Islet precursor cell (in vitro differentiated cells): ENCODE measurements at regions not wholly inside any gene's neighbourhood (a gene's known extent, or its start where the extent isn't known, plus 50 kb on each side); places are given as distances from the start of the nearest gene placed in this dataset.
"Not testable (repeated sequence)": the region's sequence is repeated elsewhere in the genome, so short reads cannot be mapped to it uniquely, and the experiment has no call there.

Experiments used
- DNase-seq: peaks from one replicate; pipeline ENCODE4 v3.0.0-alpha.2; 2018

DNA sequence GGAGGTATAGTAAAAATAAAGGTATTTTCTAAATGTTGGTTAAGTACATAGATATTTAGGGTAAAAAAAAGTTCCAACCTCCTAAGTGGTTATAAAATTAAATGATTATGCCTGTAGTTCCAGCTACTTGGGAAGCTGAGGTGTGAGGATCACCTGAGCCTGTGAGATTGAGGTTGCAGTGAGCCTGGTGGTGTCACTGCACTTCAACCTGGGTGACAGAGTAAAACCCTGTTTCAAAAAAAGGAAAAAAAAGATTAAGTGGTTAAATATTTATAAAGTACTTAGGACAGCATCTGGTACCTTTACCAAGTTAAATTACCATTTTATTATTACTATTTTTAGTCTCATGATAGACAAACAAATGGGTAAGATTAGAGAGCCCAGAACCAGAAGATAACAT lies 1801.0 kb downstream of the C4orf33 start:
- no peak for DNase-seq

DNA sequence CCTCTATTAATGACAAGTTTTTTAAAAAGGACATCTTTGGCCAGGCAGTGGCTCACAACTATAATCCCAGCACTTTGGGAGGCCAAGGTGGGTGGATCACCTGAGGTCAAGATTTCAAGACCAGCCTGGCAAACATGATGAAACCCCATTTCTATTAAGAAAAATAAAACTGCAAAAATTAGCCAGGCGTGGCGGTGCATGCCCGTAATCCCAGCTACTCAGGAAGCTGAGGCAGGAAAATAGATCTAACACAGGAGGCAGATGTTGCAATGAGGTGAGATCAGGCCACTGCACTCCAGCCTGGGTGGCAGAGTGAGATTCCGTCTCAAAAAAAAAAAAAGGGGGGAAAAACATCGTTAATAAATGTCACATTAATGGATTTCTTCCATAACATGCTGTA lies 1805.4 kb downstream of the C4orf33 start:
- no peak for DNase-seq

DNA sequence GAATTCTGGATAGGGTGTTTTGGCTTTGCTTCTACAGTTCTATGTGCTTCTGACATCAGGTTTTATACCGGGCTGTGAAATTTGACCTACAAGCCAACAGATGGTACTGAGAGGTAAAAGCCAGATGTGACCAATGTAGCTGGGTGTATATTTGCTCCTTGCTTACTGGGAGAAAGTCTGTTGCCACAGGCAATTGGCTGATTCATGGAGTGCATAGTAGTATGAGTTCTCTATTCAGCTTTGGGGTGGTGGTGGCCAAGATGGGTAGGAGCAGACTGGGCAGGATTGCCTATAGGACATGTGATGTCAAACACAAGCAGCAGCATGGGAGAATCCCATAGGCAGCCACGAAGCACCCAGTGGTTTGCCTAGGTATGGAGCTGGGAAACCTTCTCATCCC lies 1827.0 kb downstream of the C4orf33 start:
- DNase-seq = no peak

DNA sequence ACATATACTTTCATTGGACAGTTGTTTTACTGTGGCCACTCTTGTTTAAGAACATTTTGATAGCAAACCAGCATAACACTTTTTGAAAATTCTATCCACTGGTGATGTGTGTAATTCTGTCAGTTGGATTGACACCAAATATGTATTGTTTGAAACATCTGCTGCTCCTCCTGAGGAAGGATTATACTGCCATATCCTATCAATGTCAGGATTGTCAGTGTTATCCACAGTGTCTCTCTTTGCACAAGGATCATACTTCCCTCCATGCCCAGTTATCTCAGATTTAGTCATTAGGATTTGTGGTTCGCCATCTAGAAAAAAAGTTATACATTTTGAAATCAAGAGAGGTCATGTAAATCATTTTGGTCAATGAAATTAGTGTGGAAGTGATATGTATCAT lies 1859.6 kb downstream of the C4orf33 start:
- no peak for DNase-seq

DNA sequence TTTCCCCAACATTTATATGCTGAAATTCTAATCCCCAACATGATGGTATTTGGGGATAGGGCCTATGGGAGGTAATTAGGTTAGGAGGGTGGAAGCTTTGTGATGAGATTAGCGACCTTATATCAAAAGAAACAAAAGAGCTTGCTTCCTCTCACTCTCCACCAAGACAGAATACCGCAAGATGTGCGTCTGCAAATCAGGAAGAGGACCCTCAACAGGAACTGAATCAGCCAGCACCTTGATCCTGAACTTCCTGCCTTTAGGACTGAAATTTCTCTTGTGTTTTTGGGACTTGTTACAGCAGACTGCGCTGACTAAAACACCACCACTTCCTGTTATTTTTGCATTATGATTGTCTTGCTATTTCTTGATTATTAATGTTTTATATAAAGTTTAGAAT lies 1889.4 kb downstream of the C4orf33 start:
- no peak for DNase-seq

DNA sequence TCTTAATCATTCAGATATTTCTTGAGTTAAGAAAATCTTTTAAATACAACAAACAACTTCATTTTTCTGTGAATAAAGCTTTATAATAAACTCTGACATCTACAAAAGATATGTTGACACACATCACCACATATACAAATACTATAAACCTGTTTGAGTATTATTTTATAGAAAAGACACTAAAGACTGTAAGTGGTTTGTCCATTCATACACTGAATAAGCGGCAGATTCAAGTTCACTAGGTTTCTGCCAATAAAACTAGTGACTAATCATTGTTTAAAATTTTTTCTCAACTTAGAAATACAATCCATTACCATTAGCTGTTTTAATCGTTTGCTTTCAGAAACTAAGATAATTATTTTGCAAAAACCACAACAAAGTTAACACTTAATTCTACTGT lies 1900.0 kb downstream of the C4orf33 start:
- DNase-seq = no peak

DNA sequence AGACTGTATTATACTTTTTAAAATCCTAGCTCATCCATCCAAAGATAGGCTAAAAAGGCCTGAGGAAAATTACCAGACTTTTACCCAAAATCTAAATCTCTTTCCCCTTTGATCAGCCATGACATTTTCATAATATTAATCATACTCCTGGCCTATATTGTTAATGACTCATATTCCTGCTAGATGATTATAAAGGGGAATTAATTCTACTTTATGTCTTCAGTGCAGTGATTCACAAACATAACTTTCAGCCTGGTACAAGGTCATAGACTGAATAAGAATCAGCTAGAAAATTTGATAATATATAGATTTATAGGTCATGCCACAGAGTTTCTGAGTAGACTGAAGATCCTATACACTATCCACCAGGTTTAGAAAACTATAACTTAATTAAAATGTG lies 1905.4 kb downstream of the C4orf33 start:
- no peak for DNase-seq

DNA sequence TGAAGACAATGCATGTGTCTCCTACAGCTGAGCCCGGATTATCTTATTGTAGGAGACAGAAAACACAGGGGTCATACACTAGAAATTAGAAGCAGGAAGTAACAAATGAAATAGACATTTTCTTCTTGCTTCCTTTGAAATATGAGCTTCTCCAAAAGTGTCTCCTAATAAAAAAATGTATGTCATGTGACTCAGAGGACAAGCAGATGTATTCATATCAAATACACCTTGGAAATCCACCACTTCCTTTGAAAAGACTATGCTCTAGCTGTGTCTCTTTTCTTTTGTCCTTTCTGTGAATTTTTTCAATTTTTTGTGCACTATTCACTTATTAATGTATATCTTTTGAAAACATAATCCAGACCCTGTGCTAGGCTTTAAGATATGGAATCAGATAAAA lies 1906.2 kb downstream of the C4orf33 start:
- DNase-seq = no peak

DNA sequence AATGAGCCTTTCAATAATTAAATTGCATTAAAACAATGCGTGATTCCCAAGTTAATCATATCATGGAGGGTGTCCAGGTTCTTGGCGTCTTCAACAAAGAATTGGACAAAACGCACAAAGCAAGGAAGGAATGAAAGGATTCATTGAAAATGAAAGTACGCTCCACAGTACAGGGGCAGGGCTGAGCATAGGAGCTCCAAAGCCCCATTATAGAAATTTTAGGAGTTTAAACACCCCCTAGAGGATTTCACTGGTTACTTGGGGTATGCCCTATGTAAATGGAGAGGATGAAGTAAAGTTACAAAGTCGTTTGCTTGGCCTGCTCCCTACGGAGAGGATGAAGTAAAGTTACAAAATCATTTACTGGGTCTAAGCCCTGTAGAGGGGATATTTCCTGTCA lies 1910.4 kb downstream of the C4orf33 start:
- no peak for DNase-seq

DNA sequence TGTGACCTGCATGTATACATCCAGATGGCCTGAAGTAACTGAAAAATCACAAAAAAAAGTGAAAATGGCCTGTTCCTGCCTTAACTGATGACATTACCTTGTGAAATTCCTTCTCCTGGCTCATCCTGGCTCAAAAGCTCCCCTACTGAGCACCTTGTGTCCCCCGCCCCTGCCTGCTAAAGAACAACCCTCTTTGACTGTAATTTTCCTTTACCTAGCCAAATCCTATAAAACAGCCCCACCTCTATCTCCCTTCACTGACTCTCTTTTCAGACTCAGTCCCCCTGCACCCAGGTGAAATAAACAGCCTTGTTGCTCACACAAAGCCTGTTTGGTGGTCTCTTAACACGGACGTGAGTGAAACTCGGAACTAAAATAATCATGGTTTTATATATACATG lies 1916.0 kb downstream of the C4orf33 start:
- DNase-seq = not testable (repeated sequence)

DNA sequence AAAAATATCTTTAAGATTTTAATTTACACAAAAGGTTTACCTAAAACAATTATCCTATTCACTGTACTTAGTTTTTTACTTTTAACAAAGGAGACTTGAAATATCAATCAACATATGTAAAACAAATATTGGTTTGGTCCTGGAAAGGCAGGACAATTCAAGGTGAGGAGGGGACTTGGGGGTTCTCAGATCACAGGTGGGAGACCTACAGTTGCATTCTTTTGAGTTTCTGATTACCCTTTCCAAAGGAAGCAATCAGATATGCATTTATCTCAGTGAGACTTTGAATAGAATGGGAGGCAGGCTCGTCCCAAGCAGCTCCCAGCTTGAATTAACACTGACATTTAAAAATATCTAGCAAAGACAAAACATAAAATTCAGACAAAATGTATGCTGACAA lies 1917.3 kb downstream of the C4orf33 start:
- no peak for DNase-seq

DNA sequence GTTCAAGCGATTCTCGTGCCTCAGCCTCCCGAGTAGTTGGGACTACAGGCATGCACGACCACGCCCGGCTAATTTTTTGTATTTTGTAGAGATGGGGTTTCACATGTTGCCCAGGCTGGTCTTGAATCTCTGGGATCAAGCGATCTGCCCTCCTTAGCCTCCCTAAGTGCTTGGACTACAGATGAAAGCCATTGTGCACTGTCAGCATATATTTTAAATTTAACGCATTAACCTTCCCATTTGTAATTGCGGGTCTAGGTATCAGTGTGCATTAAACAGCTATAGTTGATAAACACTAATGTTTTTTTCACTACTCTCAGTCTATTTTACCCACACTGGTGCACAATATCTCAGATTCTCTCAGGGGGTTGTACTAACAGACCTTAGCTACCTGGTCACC lies 1930.8 kb downstream of the C4orf33 start:
- DNase-seq = no peak

DNA sequence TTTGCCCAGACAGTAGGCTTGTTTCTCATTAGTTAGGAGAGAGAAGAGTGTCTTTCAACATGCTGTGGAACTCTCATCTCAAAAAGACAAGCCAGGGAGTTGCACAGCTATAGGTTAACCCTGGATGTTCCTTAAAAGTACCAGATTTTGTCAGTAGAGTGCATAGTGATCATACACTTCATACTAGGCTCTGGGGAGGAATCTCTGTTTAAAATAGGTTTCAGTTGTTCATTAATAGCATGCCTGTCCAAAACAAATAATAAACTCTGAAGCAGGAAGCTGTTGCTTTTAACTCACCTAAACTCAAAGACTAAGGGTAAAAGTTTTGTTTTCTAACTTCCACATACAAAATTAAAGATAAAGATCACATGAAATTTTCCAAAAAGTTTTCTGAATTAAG lies 1948.4 kb downstream of the C4orf33 start:
- DNase-seq = no peak

DNA sequence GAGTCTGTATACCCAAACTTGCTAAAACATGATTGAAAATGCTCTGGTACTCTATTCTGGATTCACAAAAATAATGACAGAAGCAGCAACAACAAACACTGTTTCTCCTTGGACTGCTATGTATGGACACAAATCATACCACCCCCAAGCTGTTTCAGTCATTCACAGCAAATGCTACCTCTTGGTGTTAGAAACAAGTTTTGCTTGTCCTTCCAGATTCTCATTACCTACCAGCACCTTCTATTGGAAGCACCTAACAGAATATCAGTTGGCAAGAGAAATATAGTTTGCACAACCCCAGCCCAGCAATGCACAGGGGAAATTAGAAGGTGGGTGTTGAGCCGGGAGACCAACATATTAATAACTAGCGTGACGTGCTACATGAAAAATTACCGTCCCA lies 1950.9 kb downstream of the C4orf33 start:
- DNase-seq = no peak

DNA sequence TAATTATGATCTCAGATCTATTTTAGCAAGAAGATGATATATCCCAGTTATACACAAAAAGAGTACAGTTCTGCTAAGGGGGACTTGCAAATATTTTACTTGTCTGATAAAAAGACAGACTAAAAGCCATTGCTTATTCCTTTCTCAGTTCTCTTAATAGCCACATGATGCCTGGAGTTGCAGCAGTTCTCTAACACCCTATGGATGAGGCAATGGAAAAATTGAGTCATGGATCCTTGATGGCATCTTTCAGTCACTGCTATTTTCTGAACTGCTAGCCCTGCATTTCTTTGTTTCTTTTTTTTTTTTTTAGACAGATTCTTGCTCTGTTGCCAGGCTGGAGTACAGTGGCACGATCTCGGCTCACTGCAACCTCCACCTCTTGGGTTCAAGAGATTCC lies 1956.7 kb downstream of the C4orf33 start:
- DNase-seq = no peak

DNA sequence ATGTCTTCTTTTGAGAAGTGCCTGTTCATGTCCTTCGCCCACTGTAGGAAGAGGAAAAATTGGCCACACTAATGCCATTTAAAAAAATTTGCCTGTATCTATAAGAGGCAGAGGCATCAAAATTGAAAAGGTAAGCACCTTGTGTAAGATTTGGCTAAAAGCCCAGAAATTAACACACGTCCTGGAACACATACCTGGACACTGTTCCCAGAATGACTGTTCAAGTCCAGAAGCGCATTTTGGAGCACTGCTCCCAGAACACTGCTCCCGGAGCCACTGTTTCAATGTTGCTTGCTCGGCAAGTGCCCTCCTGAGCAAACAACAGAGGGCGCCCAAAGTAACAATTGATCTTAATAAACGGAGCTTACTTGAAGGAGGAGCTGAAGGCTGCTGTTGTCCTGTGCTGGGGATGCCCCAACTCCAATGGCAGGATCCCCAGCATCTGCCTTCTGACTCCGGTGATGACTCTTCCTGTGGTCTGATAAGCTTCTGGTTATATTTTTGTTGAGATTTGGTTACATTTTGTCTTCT lies 1958.6 kb downstream of the C4orf33 start:
- no peak for DNase-seq

DNA sequence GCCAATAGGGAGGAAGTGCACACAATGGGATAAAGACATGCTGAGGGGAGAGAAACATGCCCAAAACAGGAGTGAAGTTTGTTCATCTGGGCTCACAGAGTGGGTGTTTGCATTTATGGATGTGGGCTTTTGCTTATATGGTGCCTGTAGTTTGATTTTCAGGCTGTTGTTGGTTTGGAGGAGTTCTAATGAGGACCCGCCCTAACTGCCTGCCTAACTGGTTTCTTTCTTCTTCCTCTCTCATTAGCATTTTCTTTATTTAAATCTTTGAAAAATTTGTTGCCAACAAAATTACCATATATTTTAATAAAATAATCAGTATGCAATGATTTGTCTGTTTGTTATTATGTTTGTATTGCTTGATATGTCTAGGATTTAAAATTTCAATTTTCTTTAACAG lies 1965.8 kb downstream of the C4orf33 start:
- DNase-seq = no peak

DNA sequence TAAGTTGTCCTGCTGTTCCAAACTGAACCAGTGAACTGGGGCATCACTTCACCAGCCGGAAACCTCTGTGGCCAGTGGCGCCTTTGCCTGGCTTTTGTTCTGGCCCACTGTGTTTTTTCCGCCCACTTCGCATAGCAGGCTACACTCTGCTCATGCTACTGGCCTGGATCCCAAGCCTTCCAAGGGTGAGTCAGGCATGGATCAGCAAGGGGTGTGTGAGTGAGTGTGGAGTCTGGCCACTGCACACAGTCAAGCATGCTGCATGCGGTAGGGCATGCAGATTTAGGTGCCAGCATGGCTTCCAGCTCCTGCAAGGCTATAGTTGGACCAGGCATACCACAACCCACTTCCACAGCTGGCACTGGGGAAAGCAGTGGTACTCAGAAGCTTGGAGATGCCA lies 1967.9 kb downstream of the C4orf33 start:
- peak; percentile 49 for DNase-seq

DNA sequence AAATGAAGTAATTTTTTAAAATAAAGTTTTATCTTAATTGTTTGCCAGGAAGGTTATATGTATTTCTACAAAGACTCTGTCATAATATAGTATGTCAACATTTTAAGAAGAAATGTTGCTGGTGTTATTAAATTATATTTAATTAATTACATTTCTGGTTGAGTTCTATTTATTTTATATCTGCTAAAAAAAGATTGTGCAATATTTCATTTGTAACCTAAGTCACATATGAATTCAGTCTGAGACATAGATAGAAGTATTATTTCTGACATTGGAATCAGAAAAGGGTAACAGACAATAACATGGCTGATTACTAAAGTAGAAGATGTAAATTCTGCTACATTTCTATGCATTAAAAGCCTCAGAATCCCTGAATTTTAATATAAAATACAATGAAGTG lies 1985.1 kb downstream of the C4orf33 start:
- DNase-seq = no peak

DNA sequence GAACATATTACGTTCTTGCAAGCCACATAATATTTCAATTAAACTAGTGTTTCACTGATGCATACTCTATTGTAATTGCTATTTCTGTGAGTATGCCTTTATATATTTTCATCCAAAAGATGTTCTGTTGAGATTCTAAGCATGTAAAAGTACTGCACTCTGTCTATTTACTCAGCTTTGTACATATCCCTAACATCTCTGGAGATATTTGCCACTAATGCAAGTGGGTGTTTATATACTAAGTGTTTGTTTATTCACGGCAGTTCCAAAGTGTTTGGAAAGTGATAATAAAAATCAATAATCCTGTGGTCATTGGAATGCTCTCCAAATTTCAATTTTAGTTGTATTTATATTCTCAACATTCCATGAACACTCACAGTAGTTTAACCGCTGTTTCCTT lies 1989.0 kb downstream of the C4orf33 start:
- no peak for DNase-seq

DNA sequence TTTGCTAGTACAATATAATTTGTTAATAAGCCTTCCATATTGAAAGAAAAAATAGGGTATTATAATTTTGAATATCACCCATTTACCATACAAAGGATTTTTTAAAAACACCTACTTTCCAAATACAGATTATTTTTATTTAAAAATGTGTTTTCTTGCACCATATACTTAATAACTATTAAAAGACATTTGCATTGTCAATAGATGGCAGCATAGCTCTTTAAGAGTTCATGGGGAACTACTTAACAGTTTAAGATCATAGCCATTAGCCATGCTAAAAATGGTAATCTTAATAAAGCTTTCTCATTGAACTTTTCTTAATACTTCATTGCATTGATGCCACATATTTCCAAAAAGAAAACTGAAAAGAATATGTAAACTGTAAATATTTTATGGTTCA lies 1995.9 kb downstream of the C4orf33 start:
- DNase-seq = no peak

DNA sequence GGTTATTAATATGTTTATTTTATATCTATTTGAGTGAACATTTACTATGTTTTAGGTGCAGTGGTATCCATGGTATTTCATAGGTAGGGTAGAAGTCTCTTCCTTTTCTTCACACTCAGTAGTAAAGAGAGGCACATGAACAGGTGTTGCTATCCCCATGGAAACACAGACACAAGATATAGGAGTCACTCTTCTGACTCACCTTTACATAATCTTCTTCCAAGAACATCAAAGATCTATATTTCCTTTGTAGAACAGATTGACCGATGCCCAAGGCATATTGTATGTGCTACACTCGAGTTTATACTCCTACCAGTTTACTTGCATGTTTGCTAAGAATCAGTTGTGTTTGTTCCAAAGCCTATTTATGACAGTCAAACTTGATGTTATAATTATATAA lies 1997.4 kb downstream of the C4orf33 start:
- no peak for DNase-seq

DNA sequence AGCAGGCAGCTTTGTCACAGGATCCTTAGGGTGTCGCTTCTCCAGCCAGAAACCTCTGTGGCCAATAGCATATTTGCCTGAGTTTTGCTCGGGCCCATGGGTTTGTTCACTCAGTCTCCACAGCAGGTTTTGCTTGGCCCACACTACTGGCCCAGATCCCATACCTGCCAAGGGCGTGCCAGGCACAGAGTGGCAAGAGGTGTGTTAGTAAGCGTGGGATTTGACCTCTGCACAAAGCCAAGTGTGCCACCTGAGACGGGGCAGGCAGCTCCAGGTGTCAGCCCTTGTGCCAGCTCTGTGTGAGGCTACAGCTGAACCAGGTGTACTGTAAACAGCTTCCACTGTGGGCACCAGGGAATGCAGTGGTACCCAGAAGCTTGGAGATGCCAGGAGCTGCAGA lies 2003.0 kb downstream of the C4orf33 start:
- DNase-seq = no peak

DNA sequence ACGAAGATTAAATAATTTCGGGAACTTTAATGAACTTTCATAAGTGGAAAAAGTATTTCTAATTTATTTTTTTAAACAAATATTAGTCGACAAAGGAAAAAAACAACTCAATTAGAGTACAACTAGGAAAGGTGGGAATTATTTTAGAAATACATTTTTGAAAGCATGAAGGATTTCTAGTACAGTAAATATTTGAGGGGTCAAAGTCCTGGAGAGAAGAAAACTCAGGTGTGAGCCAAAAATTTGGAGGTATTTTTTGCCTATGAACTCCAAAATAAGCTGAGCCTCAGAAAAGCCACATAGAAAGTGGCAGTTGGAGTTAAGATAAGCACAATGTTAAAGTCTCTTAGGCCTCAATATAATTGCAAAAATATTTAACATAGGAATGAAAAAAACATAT lies 2017.3 kb downstream of the C4orf33 start:
- no peak for DNase-seq

DNA sequence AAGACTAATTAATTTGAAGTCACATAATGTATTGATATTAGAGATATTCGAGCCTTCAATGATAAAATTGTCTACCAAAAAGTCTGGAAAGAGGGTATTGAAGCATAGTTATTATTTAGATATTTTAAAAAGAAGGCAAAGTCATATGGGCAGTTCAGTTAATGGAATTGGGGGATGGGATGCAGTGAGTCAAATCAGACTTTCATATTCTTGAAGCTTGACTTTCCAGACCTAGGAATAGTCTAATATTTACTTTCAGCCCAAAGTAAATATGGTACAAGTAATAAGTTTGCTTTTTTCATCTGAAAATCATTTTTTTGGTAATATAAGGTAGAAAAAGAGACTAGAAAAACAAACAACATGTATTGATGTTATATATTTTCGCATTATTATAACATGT lies 2017.8 kb downstream of the C4orf33 start:
- DNase-seq = no peak

DNA sequence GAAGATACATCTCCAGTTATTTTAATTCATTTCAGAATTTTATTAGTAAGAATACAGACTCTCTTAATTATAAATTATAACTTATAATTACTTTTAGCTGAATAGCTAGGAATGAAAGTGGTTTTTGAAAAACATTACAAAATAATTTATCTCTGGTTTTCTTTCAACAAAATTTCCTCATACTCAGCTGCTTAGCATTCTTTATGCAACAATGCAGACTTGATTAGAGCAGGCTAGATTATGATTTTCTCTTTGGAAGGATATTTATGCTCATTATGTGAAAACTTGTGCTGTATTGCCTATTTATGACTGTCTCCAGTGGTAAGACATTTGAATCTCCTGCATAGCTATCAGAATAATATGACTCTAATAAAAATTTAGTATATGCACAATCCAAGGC lies 2023.7 kb downstream of the C4orf33 start:
- DNase-seq = no peak
